GM21526 (cell line): ENCODE measurements at regions not wholly inside any gene's neighbourhood (a gene's known extent, or its start where the extent isn't known, plus 50 kb on each side); places are given as distances from the start of the nearest gene placed in this dataset.
"Not testable (repeated sequence)": the region's sequence is repeated elsewhere in the genome, so short reads cannot be mapped to it uniquely, and the experiment has no call there.

Experiments
- ATAC-seq: cut with Tn5 transposase; IDR thresholded peaks from one replicate; pipeline ENCODE4 v1.9.1; 2021; ENCODE audit warnings: moderate library complexity; ENCODE audit not compliant: unreplicated experiment, low FRiP score

- ATAC-seq = no peak
Observed at GRCh38 chr5:131008329-131008728, 156.7 kb downstream of the HINT1 start.

- no peak for ATAC-seq
Observed at GRCh38 chr5:131005963-131006684, 158.9 kb downstream of the HINT1 start.

GRCh38 chr5:131001507-131001906 is 163.5 kb downstream of the HINT1 start:
- ATAC-seq = no peak

DNA sequence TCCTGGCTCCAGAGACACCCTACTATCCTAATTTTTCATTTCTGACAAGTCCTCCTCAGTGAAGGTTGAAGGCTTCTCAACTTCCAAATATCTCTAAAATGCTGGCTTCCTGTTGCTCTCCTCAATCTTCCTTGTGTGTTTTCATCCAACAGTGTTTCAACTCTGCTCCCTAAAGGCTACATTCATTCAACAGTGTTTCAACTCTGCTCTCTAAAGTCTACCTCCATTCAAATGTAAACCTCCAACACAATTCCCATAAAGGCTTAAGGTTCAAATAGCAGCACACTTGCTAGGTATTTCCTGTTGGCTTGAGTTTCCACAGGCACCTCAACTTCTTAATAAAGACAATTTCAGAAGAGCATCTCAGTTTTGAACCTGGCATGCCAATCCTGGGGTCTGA is 164.8 kb downstream of the HINT1 start:
- ATAC-seq = no peak

DNA sequence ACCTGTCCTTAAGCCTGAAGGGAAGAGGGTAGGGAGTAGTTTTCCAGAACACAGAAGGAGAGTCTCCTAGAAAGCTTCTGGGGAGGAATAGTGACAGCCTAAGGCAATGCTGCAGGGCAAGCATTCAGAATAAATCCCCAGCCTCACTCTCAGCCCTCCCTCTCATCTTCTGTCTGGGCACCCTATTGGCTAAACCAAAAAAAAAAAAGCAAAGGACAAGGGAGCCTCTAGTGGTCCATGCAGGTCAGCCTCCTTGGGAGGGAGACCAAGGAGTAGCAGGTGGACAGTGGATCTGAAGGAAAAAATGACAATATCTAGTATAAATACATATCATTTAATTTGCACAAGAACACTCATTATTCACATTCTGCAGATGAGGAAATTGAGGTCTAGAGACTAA is 168.3 kb downstream of the HINT1 start:
- not testable (repeated sequence) for ATAC-seq

DNA sequence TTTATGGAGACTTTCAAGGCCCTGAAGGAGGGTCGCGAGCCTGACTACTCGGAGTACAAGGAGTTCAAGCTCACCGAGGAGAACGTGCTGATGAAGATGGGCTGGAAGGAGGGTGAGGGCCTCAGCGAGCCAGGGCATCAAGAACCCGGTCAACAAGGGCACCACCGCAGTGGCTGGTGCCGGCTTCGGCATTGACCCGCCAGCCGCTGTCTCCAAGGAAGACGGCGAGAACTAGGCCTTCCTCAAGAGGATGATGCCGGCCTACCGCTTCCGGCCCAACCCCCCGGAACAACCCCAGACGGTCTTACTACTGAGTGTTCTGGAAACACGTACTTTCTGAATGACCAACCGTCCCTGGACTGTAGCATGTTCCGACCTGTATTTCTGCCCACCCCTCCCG is 169.2 kb downstream of the HINT1 start:
- ATAC-seq = no peak

DNA sequence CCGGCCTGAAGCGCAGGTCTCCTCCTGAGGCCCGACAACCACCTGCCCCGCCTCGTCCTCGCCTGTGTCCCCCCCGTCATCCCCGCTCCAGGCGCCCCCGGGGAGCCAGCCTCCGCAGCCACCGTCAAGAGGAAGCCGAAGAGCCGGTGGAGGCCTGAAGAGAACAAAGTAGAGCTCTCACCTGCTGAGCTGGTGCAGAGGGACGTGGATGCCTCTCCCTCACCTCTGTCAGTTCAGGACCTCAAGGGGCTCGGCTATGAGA is 169.9 kb downstream of the HINT1 start:
- ATAC-seq = no peak

- no peak for ATAC-seq
Observed at GRCh38 chr5:130994496-130995253, 170.4 kb downstream of the HINT1 start.

GRCh38 chr5:130992621-130993020 is 172.4 kb downstream of the HINT1 start:
- ATAC-seq = no peak

DNA sequence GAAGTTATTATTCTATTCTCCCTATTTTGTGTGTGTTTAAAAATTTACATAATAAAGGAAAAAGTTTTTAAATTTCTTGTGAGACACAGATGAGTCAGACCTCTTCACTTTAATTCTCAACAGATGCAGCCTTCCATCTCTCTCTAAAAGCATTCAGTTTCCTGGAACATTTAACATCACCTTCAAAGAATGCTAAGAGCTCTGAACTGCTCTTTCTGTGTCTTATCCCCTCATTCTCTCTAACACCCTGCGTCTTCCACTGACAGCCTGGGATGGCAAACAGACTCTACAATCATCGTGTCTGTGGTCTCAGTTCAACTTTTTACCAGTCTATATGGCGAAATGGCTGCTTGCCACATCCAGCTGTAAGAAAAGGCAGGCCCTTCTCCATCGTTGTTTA is 173.0 kb downstream of the HINT1 start:
- ATAC-seq = no peak

- no peak for ATAC-seq
Observed at GRCh38 chr5:130985776-130986175, 179.3 kb downstream of the HINT1 start.

DNA sequence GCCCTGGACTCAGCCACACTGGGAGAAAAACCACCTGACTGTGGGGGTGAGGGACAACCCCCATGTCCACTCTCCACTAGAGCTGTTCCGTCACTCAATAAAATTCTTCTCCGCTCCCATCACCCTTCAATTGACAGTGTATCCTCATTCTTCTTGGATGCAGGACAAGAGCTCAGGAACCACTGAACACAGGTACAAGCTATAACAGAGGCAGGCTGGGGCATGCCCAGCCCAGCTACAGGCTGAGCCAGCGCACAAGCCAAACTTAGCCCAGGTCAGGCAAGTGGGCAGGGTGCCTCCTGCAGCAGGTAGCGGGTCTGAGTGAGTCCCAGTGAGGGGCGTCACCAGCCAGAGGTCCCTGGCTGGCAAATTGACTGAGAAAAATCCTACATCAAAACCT is 183.4 kb downstream of the HINT1 start:
- no peak for ATAC-seq

- ATAC-seq = no peak
Observed at GRCh38 chr5:130978475-130978874, 186.6 kb downstream of the HINT1 start.

- ATAC-seq = no peak
Observed at GRCh38 chr5:130976493-130976892, 188.6 kb downstream of the HINT1 start.

- no peak for ATAC-seq
Observed at GRCh38 chr5:130975847-130976246, 189.2 kb downstream of the HINT1 start.

DNA sequence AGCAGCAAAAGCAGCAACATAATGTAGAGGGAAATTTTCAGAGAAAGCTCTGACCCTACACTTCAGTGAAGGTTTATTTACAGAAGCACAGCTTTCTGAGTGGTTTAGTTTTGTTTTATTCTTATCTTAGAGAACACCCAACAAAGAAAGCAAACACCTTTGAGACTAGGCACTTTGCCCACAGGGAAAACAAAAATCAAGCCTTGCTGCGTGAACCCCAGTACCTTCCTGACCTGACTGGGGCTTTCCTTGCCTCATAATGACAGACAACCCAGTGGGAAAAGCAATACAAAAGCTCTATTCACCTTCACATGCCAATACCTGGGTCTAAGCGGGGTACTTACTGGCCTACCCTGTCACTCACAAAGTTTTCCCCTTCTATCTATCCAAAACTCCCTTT is 189.8 kb downstream of the HINT1 start:
- ATAC-seq = no peak

DNA sequence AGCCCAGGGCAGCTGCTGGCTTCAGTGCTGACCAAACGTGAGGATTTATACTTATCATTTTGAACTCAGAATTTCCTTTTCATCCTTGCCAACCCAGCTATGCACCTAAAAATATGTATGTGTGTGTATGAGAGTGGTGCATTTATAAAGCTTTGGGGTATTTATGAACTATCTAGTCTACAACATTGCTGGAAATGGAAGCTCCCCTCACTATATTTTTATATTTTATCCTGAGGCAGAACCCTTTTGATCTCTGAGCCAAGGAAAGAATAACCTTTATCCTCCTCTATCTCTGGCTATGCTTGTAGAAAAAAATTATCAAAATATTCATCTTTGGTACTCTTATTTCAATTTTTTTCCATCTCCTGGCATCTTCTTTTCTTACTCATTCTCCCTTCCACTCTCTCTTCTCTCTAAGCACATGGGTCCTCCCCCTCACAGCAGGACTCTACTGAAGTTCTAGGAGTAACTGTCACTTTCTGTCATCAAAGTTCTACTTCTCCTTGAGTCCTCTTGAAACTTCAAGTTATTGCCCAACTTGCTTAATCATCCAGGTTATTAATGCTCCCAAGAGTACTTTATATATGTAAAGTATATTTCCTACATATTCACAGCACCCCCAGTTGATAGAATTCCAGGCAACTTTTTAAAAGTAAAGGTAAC is 190.9 kb downstream of the HINT1 start:
- ATAC-seq = no peak

DNA sequence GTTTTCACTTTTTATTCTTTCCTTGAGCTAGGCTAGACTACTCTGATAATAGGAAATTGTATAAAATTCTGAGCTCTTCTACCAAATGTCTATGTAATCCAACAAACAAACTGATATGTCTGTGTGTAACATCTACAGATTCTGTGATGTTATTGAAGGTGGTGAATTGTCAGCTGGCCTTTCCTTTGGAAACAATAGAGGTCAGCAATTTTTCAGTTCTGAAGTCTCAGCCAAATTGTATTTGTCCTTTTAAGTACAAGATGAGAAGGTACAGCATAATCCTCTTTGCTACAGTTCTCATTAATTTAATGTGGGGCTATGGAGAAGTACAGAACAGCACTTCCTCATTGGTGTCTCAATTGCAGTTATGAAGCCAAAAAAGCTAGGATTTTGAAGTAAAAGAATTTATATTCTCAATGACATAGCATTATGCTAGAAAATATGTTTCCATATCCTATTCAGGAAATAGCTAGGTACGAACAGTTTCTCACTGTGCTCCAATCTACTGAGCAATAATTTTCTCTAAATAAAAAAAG is 198.0 kb downstream of the HINT1 start:
- no peak for ATAC-seq

GRCh38 chr5:130965920-130966319 is 199.1 kb downstream of the HINT1 start:
- no peak for ATAC-seq

GRCh38 chr5:130965360-130965759 is 199.7 kb downstream of the HINT1 start:
- ATAC-seq = no peak
